Inferior parietal cortex (tissue), 1 donor: ENCODE measurements at regions not wholly inside any gene's neighbourhood (a gene's known extent, or its start where the extent isn't known, plus 50 kb on each side); places are given as distances from the start of the nearest gene placed in this dataset.
A peak's percentile ranks its signal among the peaks of the same experiment; 100 is the strongest.
"Not testable (repeated sequence)": the region's sequence is repeated elsewhere in the genome, so short reads cannot be mapped to it uniquely, and the experiment has no call there.

Experiments
- DNase-seq: peaks from one replicate; pipeline ENCODE4 v3.0.0-alpha.2; 2016; ENCODE audit errors: extremely low spot score

GRCh38 chr7:68623030-68623429 is 975.2 kb upstream of the AUTS2 start:
- no peak for DNase-seq

- no peak for DNase-seq
Measured at GRCh38 chr7:68627247-68627864, 970.9 kb upstream of the AUTS2 start.

GRCh38 chr7:68630914-68631313 is 967.4 kb upstream of the AUTS2 start:
- not testable (repeated sequence) for DNase-seq

- no peak for DNase-seq
Measured at GRCh38 chr7:68640103-68640502, 958.2 kb upstream of the AUTS2 start.

- DNase-seq = no peak
Measured at GRCh38 chr7:68642727-68643126, 955.5 kb upstream of the AUTS2 start.

- DNase-seq = no peak
Measured at GRCh38 chr7:68663392-68663791, 934.9 kb upstream of the AUTS2 start.

GRCh38 chr7:68671046-68671445 is 927.2 kb upstream of the AUTS2 start:
- DNase-seq = no peak

- DNase-seq = no peak
Measured at GRCh38 chr7:68671671-68672070, 926.6 kb upstream of the AUTS2 start.

GRCh38 chr7:68674826-68675225 is 923.4 kb upstream of the AUTS2 start:
- DNase-seq = no peak

GRCh38 chr7:68676813-68677535 is 921.3 kb upstream of the AUTS2 start:
- DNase-seq = peak; percentile 68

- DNase-seq = no peak
Measured at GRCh38 chr7:68678196-68678595, 920.1 kb upstream of the AUTS2 start.

- DNase-seq = no peak
Measured at GRCh38 chr7:68679459-68680234, 918.6 kb upstream of the AUTS2 start.

GRCh38 chr7:68680235-68680872 is 917.9 kb upstream of the AUTS2 start:
- no peak for DNase-seq

GRCh38 chr7:68682910-68683309 is 915.4 kb upstream of the AUTS2 start:
- no peak for DNase-seq

GRCh38 chr7:68684246-68684839 is 913.9 kb upstream of the AUTS2 start:
- peak; percentile 80 for DNase-seq

- DNase-seq = no peak
Measured at GRCh38 chr7:68684996-68685395, 913.3 kb upstream of the AUTS2 start.

GRCh38 chr7:68688416-68689086 is 909.7 kb upstream of the AUTS2 start:
- DNase-seq = no peak

GRCh38 chr7:68689087-68689433 is 909.2 kb upstream of the AUTS2 start:
- no peak for DNase-seq

- DNase-seq = no peak
Measured at GRCh38 chr7:68691261-68692216, 906.7 kb upstream of the AUTS2 start.

- DNase-seq = no peak
Measured at GRCh38 chr7:68692511-68692910, 905.8 kb upstream of the AUTS2 start.
